Karpas-422 (cell line): ENCODE measurements at regions not wholly inside any gene's neighbourhood (a gene's known extent, or its start where the extent isn't known, plus 50 kb on each side); places are given as distances from the start of the nearest gene placed in this dataset.

Experiments used
- DNase-seq: peaks from one replicate; pipeline ENCODE4 v3.0.0-alpha.2; 2015
- H2AFZ ChIP-seq: fragments of 200-600 bp; sonication (generic); 2 replicates; pipeline ENCODE4 v1.6.1; 2014; ENCODE audit warnings: antibody characterized with exemption, low read length, mixed read lengths
- H3K27ac ChIP-seq: fragments of 200-600 bp; sonication (generic); 2 replicates; pipeline ENCODE4 v1.5.1; 2014; ENCODE audit warnings: mild to moderate bottlenecking, low read length, moderate library complexity
- H3K27me3 ChIP-seq: fragments of 200-600 bp; sonication (generic); 2 replicates; pipeline ENCODE4 v1.6.1; 2014; ENCODE audit warnings: low read length, mixed read lengths
- H3K36me3 ChIP-seq: fragments of 200-600 bp; sonication (generic); 2 replicates; pipeline ENCODE4 v1.6.1; 2014; ENCODE audit warnings: low read length, mixed read lengths; ENCODE audit not compliant: insufficient read depth
- H3K4me1 ChIP-seq: fragments of 200-600 bp; sonication (generic); 2 replicates; pipeline ENCODE4 v1.6.1; 2014; ENCODE audit warnings: mild to moderate bottlenecking, low read length, mixed read lengths
- H3K4me2 ChIP-seq: fragments of 200-600 bp; sonication (generic); 2 replicates; pipeline ENCODE4 v1.6.1; 2014; ENCODE audit warnings: low read length, low read depth, mild to moderate bottlenecking; ENCODE audit not compliant: poor library complexity, severe bottlenecking
- H3K4me3 ChIP-seq: fragments of 200-600 bp; sonication (generic); 2 replicates; pipeline ENCODE4 v1.5.1; 2014; ENCODE audit warnings: mild to moderate bottlenecking, antibody characterized with exemption, low read length, mixed read lengths
- H3K79me2 ChIP-seq: fragments of 200-600 bp; sonication (generic); 2 replicates; pipeline ENCODE4 v1.6.1; 2014; ENCODE audit warnings: mild to moderate bottlenecking, low read length, mixed read lengths
- H3K9ac ChIP-seq: fragments of 200-600 bp; sonication (generic); 2 replicates; pipeline ENCODE4 v1.6.0; 2014; ENCODE audit warnings: low read length
- H3K9me2 ChIP-seq: fragments of 200-600 bp; sonication (generic), shearing (Covaris generic); replicated peaks from 2 replicates; pipeline ENCODE4 v1.6.0; 2014; ENCODE audit warnings: mild to moderate bottlenecking, low read length, moderate library complexity; ENCODE audit not compliant: insufficient read depth
- H3K9me3 ChIP-seq: fragments of 300-700, 200-600 bp; sonication (generic); 2 replicates; pipeline ENCODE4 v1.6.1; 2014; ENCODE audit warnings: low read length, mixed read lengths
- H4K20me1 ChIP-seq: fragments of 200-600 bp; sonication (generic); 2 replicates; pipeline ENCODE4 v1.6.1; 2014; ENCODE audit warnings: mild to moderate bottlenecking, antibody characterized with exemption, low read length, low read depth; ENCODE audit not compliant: insufficient read depth

GRCh38 chr17:72187556-72187955 lies 66.7 kb downstream of the SOX9 start:
- Histone ChIP-seq H3K27ac (no peak overlapping the region), H3K4me1 (peaks cover 75% of the 10 kb centered on the region), H3K9me3 (no peaks in the 10 kb centered on the region), H3K79me2 (no peaks in the 10 kb centered on the region), H3K27me3 (no peaks in the 10 kb centered on the region), H2AFZ (no peak overlapping the region), H3K36me3 (no peaks in the 10 kb centered on the region), H3K4me3 (no peak overlapping the region), H3K4me2 (no peak overlapping the region), H4K20me1 (no peaks in the 10 kb centered on the region), H3K9ac (no peak overlapping the region), H3K9me2 (no peaks in the 10 kb centered on the region)
- no peak for DNase-seq

- H3K9ac ChIP-seq = no peak overlapping the region
- no peak for DNase-seq
- peak overlapping the region; percentile 55; the same call in 1 of the 2 replicates for H3K4me3 ChIP-seq
Measured at GRCh38 chr17:72188801-72189200, 68.0 kb downstream of the SOX9 start.

GRCh38 chr17:72189768-72190593 lies 69.2 kb downstream of the SOX9 start:
- no peaks in the 10 kb centered on the region for H3K27me3 ChIP-seq
- H3K4me2 ChIP-seq = peak overlapping the region; percentile 71
- no peaks in the 10 kb centered on the region for H3K9me2 ChIP-seq
- H3K4me1 ChIP-seq = peaks cover 78% of the 10 kb centered on the region
- H3K27ac ChIP-seq = peak overlapping the region; percentile 98
- H3K36me3 ChIP-seq = no peaks in the 10 kb centered on the region
- peak overlapping the region; percentile 55; the same call in 1 of the 2 replicates for H3K4me3 ChIP-seq
- H2AFZ ChIP-seq = no peak overlapping the region
- peak; percentile 98 for DNase-seq
- peak overlapping the region; percentile 69 for H3K9ac ChIP-seq
- H3K79me2 ChIP-seq = no peaks in the 10 kb centered on the region
- no peaks in the 10 kb centered on the region for H4K20me1 ChIP-seq
- no peaks in the 10 kb centered on the region for H3K9me3 ChIP-seq

More at GRCh38 chr17:72188801-72189200, 68.0 kb downstream of the SOX9 start:
- H3K4me2 ChIP-seq = no peak overlapping the region
- H3K79me2 ChIP-seq = no peaks in the 10 kb centered on the region
- no peaks in the 10 kb centered on the region for H4K20me1 ChIP-seq
- H3K4me1 ChIP-seq = peaks cover 80% of the 10 kb centered on the region
- no peaks in the 10 kb centered on the region for H3K36me3 ChIP-seq
- no peaks in the 10 kb centered on the region for H3K9me2 ChIP-seq
- no peaks in the 10 kb centered on the region for H3K9me3 ChIP-seq
- no peaks in the 10 kb centered on the region for H3K27me3 ChIP-seq
- peak overlapping the region; percentile 98 for H3K27ac ChIP-seq
- no peak overlapping the region for H2AFZ ChIP-seq

GRCh38 chr17:72191356-72191755 lies 70.5 kb downstream of the SOX9 start:
- DNase-seq = no peak
- Histone ChIP-seq H3K4me1 (peaks cover 67% of the 10 kb centered on the region), H3K79me2 (no peaks in the 10 kb centered on the region), H4K20me1 (no peaks in the 10 kb centered on the region), H3K27ac (peak overlapping the region; percentile 98), H3K9me3 (no peaks in the 10 kb centered on the region), H2AFZ (no peak overlapping the region), H3K9me2 (no peaks in the 10 kb centered on the region), H3K27me3 (no peaks in the 10 kb centered on the region), H3K4me2 (no peak overlapping the region), H3K9ac (peak overlapping the region; percentile 23; the same call in 1 of the 2 replicates), H3K4me3 (no peak overlapping the region), H3K36me3 (no peaks in the 10 kb centered on the region; the same call in 1 of the 2 replicates)

GRCh38 chr17:72191921-72192799 lies 71.3 kb downstream of the SOX9 start:
- DNase-seq = no peak
- H2AFZ ChIP-seq = peak overlapping the region; percentile 42; the same call in 1 of the 2 replicates
- no peaks in the 10 kb centered on the region for H3K9me2 ChIP-seq
- no peaks in the 10 kb centered on the region for H3K79me2 ChIP-seq
- no peaks in the 10 kb centered on the region for H3K27me3 ChIP-seq
- H3K4me2 ChIP-seq = no peak overlapping the region
- H3K36me3 ChIP-seq = no peaks in the 10 kb centered on the region; the same call in 1 of the 2 replicates
- no peak overlapping the region for H3K27ac ChIP-seq
- H3K9me3 ChIP-seq = no peaks in the 10 kb centered on the region
- peaks cover 63% of the 10 kb centered on the region for H3K4me1 ChIP-seq
- H3K9ac ChIP-seq = no peak overlapping the region
- no peak overlapping the region for H3K4me3 ChIP-seq
- no peaks in the 10 kb centered on the region for H4K20me1 ChIP-seq

GRCh38 chr17:72192800-72193192 lies 72.0 kb downstream of the SOX9 start:
- H3K4me1 ChIP-seq = peaks cover 56% of the 10 kb centered on the region
- no peaks in the 10 kb centered on the region for H3K9me2 ChIP-seq
- no peak overlapping the region for H3K4me2 ChIP-seq
- H3K9me3 ChIP-seq = no peaks in the 10 kb centered on the region
- no peak for DNase-seq
- no peaks in the 10 kb centered on the region for H3K27me3 ChIP-seq
- H3K9ac ChIP-seq = no peak overlapping the region
- H3K79me2 ChIP-seq = no peaks in the 10 kb centered on the region
- H3K27ac ChIP-seq = no peak overlapping the region
- H4K20me1 ChIP-seq = no peaks in the 10 kb centered on the region
- peak overlapping the region; percentile 42; the same call in 1 of the 2 replicates for H2AFZ ChIP-seq
- H3K4me3 ChIP-seq = no peak overlapping the region
- no peaks in the 10 kb centered on the region; the same call in 1 of the 2 replicates for H3K36me3 ChIP-seq

GRCh38 chr17:72193391-72194106 lies 72.7 kb downstream of the SOX9 start:
- Histone ChIP-seq H3K79me2 (no peaks in the 10 kb centered on the region), H3K9ac (no peak overlapping the region), H3K4me3 (no peak overlapping the region), H3K27me3 (no peaks in the 10 kb centered on the region), H3K9me2 (no peaks in the 10 kb centered on the region), H3K27ac (no peak overlapping the region), H4K20me1 (no peaks in the 10 kb centered on the region), H2AFZ (no peak overlapping the region), H3K4me1 (peaks cover 49% of the 10 kb centered on the region), H3K36me3 (no peaks in the 10 kb centered on the region; the same call in 1 of the 2 replicates), H3K4me2 (no peak overlapping the region), H3K9me3 (no peaks in the 10 kb centered on the region)
- DNase-seq = no peak
